H1 (cell line): ENCODE measurements at regions not wholly inside any gene's neighbourhood (a gene's known extent, or its start where the extent isn't known, plus 50 kb on each side); places are given as distances from the start of the nearest gene placed in this dataset.

Source experiments
- CTCF ChIA-PET: fragments of 300-600 bp; sonication (Branson Sonifier 250); formaldehyde crosslinking; loops from one replicate; lab custom pipeline; 2021; ENCODE audit not compliant: partially characterized antibody; lab: Charles Lee
- POLR2A ChIA-PET: fragments of 300-600 bp; sonication (Branson Sonifier 250); formaldehyde crosslinking; loops from one replicate; lab custom pipeline; 2021; ENCODE audit warnings: inconsistent platforms; ENCODE audit not compliant: partially characterized antibody; lab: Charles Lee
- DNase-seq, 2 experiments: peaks; one replicate each; pipeline versions ENCODE4 v3.0.0 to v3.0.0-alpha.2; 2010 to 2022; ENCODE audit warnings: low spot score in 2 of 2, low read depth in 1 of 2, mixed read lengths in 1 of 2
- FAIRE-seq: peaks from 2 replicates; lab custom pipeline; 2011; peaks lifted over from hg19 to GRCh38; lab: Jason Lieb, UNC
- H2AFZ ChIP-seq: 2 replicates; pipeline ENCODE4 v1.8.1; 2012; ENCODE audit warnings: low read length, inconsistent platforms
- H2AK5ac ChIP-seq: 2 replicates; pipeline ENCODE4 v1.6.1; 2013; ENCODE audit warnings: low read depth, low read length
- H2BK120ac ChIP-seq: replicated peaks from 2 replicates; pipeline ENCODE3; 2013; ENCODE audit warnings: low read depth, low read length, inconsistent platforms
- H2BK12ac ChIP-seq: 2 replicates; pipeline ENCODE4 v1.6.1; 2013; ENCODE audit warnings: low read depth, low read length
- H2BK15ac ChIP-seq: 2 replicates; pipeline ENCODE4 v1.6.1; 2013; ENCODE audit warnings: low read length
- H2BK20ac ChIP-seq: 2 replicates; pipeline ENCODE4 v1.6.1; 2013; ENCODE audit warnings: low read length
- H2BK5ac ChIP-seq: 2 replicates; pipeline ENCODE4 v1.6.1; 2013; ENCODE audit warnings: low read depth, low read length
- H3K14ac ChIP-seq: 2 replicates; pipeline ENCODE4 v1.6.1; 2013; ENCODE audit warnings: inconsistent platforms; ENCODE audit not compliant: insufficient read length
- H3K18ac ChIP-seq: 2 replicates; pipeline ENCODE4 v1.6.1; 2013; ENCODE audit warnings: low read length; ENCODE audit errors: extremely low read depth
- H3K23ac ChIP-seq: 2 replicates; pipeline ENCODE4 v1.6.1; 2013; ENCODE audit warnings: inconsistent platforms; ENCODE audit not compliant: insufficient read length
- H3K23me2 ChIP-seq: 2 replicates; pipeline ENCODE4 v1.6.1; 2013; ENCODE audit warnings: low read depth, low read length
- H3K27ac ChIP-seq: 2 replicates; pipeline ENCODE4 v1.6.1; 2011; ENCODE audit warnings: low read depth, low read length, inconsistent platforms
- H3K27me3 ChIP-seq, 4 experiments: replicated peaks in 1 of 4; 1 replicate in 1 of 4; 2 replicates in 3 of 4; pipeline versions ENCODE4 v1.6.1 to v1.8.1; 2011 to 2013; ENCODE audit warnings: low read length in 3 of 4, mild to moderate bottlenecking in 3 of 4, inconsistent platforms in 2 of 4, mixed read lengths in 2 of 4, moderate library complexity in 1 of 4; ENCODE audit not compliant: control insufficient read depth in 3 of 4, insufficient read depth in 3 of 4; ENCODE audit errors: extremely low read depth in 1 of 4
- H3K36me3 ChIP-seq, 4 experiments: 2 replicates each; pipeline versions ENCODE4 v1.6.1 to v1.8.1; 2011 to 2013; ENCODE audit warnings: mild to moderate bottlenecking in 4 of 4, low read length in 3 of 4, moderate library complexity in 2 of 4, control low read depth in 1 of 4, inconsistent platforms in 1 of 4; ENCODE audit not compliant: insufficient read depth in 4 of 4, control insufficient read depth in 2 of 4
- H3K4ac ChIP-seq: replicated peaks from 2 replicates; pipeline ENCODE3; 2013; ENCODE audit warnings: low read length, low read depth, mixed read lengths, inconsistent platforms; ENCODE audit not compliant: insufficient read length
- H3K4me1 ChIP-seq, 4 experiments: replicated peaks in 1 of 4; 1 replicate in 1 of 4; 2 replicates in 3 of 4; pipeline versions ENCODE4 v1.6.1 to v1.8.1; 2011 to 2013; ENCODE audit warnings: low read length in 3 of 4, inconsistent platforms in 2 of 4, mixed read lengths in 1 of 4; ENCODE audit not compliant: insufficient read depth in 4 of 4, control insufficient read depth in 3 of 4
- H3K4me2 ChIP-seq, 2 experiments: 2 replicates each; pipeline versions ENCODE4 v1.6.1 to v1.8.1; 2011 to 2013; ENCODE audit warnings: low read depth in 2 of 2, low read length in 2 of 2, control low read depth in 1 of 2, inconsistent platforms in 1 of 2, mild to moderate bottlenecking in 1 of 2; ENCODE audit not compliant: insufficient read depth in 1 of 2
- H3K4me3 ChIP-seq, 4 experiments: fragments of 200-600, 300-600 bp in 1 of 4; sonication (generic), shearing (Covaris generic), sonication (Bioruptor Twin) in 1 of 4; 2 replicates each; pipeline versions ENCODE4 v1.5.1 to v1.8.1; 2011 to 2016; ENCODE audit warnings: low read length in 4 of 4, low read depth in 3 of 4, control low read depth in 2 of 4, inconsistent platforms in 2 of 4, mild to moderate bottlenecking in 2 of 4, mixed read lengths in 1 of 4, moderate library complexity in 1 of 4; ENCODE audit not compliant: insufficient read depth in 2 of 4; ENCODE audit errors: extremely low read depth in 1 of 4
- H3K56ac ChIP-seq: replicated peaks from 2 replicates; pipeline ENCODE3; 2013; ENCODE audit warnings: low read depth, mild to moderate bottlenecking, mixed read lengths, low read length, inconsistent platforms; ENCODE audit not compliant: insufficient read length
- H3K79me1 ChIP-seq: 2 replicates; pipeline ENCODE4 v1.6.1; 2013; ENCODE audit warnings: low read depth, low read length, control low read depth
- H3K79me2 ChIP-seq, 2 experiments: 2 replicates each; pipeline versions ENCODE4 v1.6.1 to v1.8.1; 2012 to 2013; ENCODE audit warnings: low read length in 2 of 2, mild to moderate bottlenecking in 2 of 2, inconsistent platforms in 1 of 2; ENCODE audit not compliant: insufficient read depth in 2 of 2, control insufficient read depth in 1 of 2
- H3K9ac ChIP-seq, 4 experiments: replicated peaks in 1 of 4; 1 replicate in 1 of 4; 2 replicates in 3 of 4; pipeline versions ENCODE4 v1.6.1 to v1.8.1; 2011 to 2013; ENCODE audit warnings: low read depth in 3 of 4, low read length in 3 of 4, control low read depth in 2 of 4, mild to moderate bottlenecking in 2 of 4, moderate library complexity in 2 of 4, inconsistent platforms in 1 of 4; ENCODE audit errors: extremely low read depth in 1 of 4
- H3K9me3 ChIP-seq, 2 experiments: 2 replicates each; pipeline versions ENCODE4 v1.6.1 to v1.8.1; 2012 to 2013; ENCODE audit warnings: mild to moderate bottlenecking in 2 of 2, moderate library complexity in 2 of 2, control low read depth in 1 of 2, inconsistent platforms in 1 of 2, low read depth in 1 of 2, low read length in 1 of 2, mixed read lengths in 1 of 2; ENCODE audit not compliant: insufficient read depth in 2 of 2
- H4K20me1 ChIP-seq, 2 experiments: replicated peaks in 1 of 2; 2 replicates each; pipeline versions ENCODE3 to v1.8.1; 2011 to 2013; ENCODE audit warnings: inconsistent platforms in 2 of 2, low read length in 2 of 2, mild to moderate bottlenecking in 1 of 2; ENCODE audit not compliant: insufficient read depth in 2 of 2, control insufficient read depth in 1 of 2
- H4K5ac ChIP-seq: 2 replicates; pipeline ENCODE4 v1.6.1; 2013; ENCODE audit warnings: low read length, low read depth, mixed read lengths, inconsistent platforms; ENCODE audit not compliant: insufficient read length
- H4K8ac ChIP-seq: 2 replicates; pipeline ENCODE4 v1.8.0; 2013; ENCODE audit warnings: mild to moderate bottlenecking, moderate library complexity, low read length, inconsistent platforms; ENCODE audit not compliant: insufficient read depth; ENCODE audit errors: extremely low read depth
- H4K91ac ChIP-seq: replicated peaks from 2 replicates; pipeline ENCODE3; 2013; ENCODE audit warnings: low read length, mixed read lengths, inconsistent platforms; ENCODE audit not compliant: insufficient read length
- BACH1 ChIP-seq: IDR thresholded peaks from 2 replicates; pipeline ENCODE4 v1.6.1; 2012; ENCODE audit warnings: low read length, improper control_type of control experiment
- RAD21 ChIP-seq, 2 experiments: IDR thresholded peaks in 1 of 2; conservative IDR thresholded peaks in 1 of 2; 2 replicates each; pipeline ENCODE4 v1.6.1; 2011; ENCODE audit warnings: low read depth in 2 of 2, low read length in 2 of 2, improper control_type of control experiment in 1 of 2, inconsistent platforms in 1 of 2, mild to moderate bottlenecking in 1 of 2, moderate library complexity in 1 of 2
- RXRA ChIP-seq: IDR thresholded peaks from 2 replicates; pipeline ENCODE4 v1.6.1; 2011; ENCODE audit warnings: low read depth, mild to moderate bottlenecking, low read length, moderate library complexity; ENCODE audit not compliant: insufficient read depth
- WGBS, 2 experiments: shearing (Covaris generic) in 1 of 2; methylation state at CpG; one replicate each; pipeline versions ENCODE4 v1.1.6 to v1.1.7; 2013 to 2015; ENCODE audit warnings: low lambda C conversion rate in 2 of 2, mixed read lengths in 2 of 2, inconsistent platforms in 1 of 2, low coverage in 1 of 2, missing lambda C conversion rate in 1 of 2; ENCODE audit not compliant: insufficient replicate concordance in 2 of 2, insufficient coverage in 1 of 2, insufficient read length in 1 of 2; ENCODE audit errors: extremely low coverage in 1 of 2, missing lambda C conversion rate in 1 of 2; 5-methylcytosine and 5-hydroxymethylcytosine counted together
- TF ChIP-seq, protein P1 (sequence below), 3 experiments: IDR thresholded peaks; 1 replicate in 2 of 3; 2 replicates in 1 of 3; pipeline versions ENCODE4 v1.5.1 to v1.6.1; 2011; ENCODE audit warnings: low read length in 3 of 3, mild to moderate bottlenecking in 3 of 3, inconsistent platforms in 2 of 3, low read depth in 1 of 3, moderate library complexity in 1 of 3; ENCODE audit not compliant: insufficient read depth in 1 of 3; ENCODE audit errors: control extremely low read depth in 1 of 3

DNA sequence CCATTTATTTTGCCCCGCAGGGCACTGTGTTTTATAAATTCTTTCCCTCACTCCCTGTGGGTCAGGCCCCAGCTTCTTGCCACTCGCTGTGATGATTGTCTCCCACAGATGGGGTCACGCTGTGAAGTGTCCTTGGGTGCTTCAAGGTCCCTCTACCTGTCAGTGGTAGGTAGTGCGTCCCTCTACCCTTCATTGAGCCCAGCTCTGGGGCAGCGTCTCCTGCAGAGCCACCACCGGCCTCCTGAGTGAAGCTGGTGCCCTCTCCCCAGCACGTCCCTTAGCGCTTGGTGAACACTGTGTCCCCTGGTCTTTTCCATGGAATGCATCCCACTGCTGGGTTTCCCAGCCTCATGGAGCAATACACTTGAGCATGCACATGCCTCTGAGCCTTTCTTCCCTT is 108.2 kb downstream of the NRN1 start:
- POLR2A ChIA-PET = no interaction called here
- no peak overlapping the region for H3K4me3 ChIP-seq
- 84% methylated on average over 6 of the region's 8 CpGs; no CpG with 5 or more reads in 1 of the 2 experiments for WGBS, 2 experiments
- no peak overlapping the region for H3K56ac ChIP-seq
- no peaks in the 10 kb centered on the region for H3K36me3 ChIP-seq
- no peak overlapping the region for H4K91ac ChIP-seq
- no peak overlapping the region for H2BK120ac ChIP-seq
- H3K27me3 ChIP-seq = no peaks in the 10 kb centered on the region
- H4K20me1 ChIP-seq = no peaks in the 10 kb centered on the region
- H3K4me2 ChIP-seq = no peak overlapping the region
- no peak overlapping the region for H2BK15ac ChIP-seq
- no peaks in the 10 kb centered on the region for H3K4me1 ChIP-seq
- H2AK5ac ChIP-seq = no peak overlapping the region
- DNase-seq (no peak), FAIRE-seq (no peak)
- no peak overlapping the region for H4K8ac ChIP-seq
- H3K79me1 ChIP-seq = no peaks in the 10 kb centered on the region
- H3K4ac ChIP-seq = no peak overlapping the region
- CTCF ChIA-PET = interaction anchor here (0.6 to 2.1 kb wide), 6 partner anchors 8 to 485 kb away, joined by 3 to 7 read pairs (median 4); no protein-coding TSS in a partner anchor
- no peak overlapping the region for H3K23ac ChIP-seq
- H3K14ac ChIP-seq = no peak overlapping the region
- H3K9ac ChIP-seq = no peak overlapping the region
- TF ChIP-seq RXRA (no peak), BACH1 (no peak), RAD21 (IDR thresholded peaks at IDR 0.05 in 1 of 2, conservative IDR thresholded peaks at IDR 0.05 in 1 of 2; ENCODE audit: low read depth in 2 of 2, low read length in 2 of 2) (peak; percentile 25 to 36; a peak in 3 of 4 replicates)
- TF ChIP-seq, protein P1, sequence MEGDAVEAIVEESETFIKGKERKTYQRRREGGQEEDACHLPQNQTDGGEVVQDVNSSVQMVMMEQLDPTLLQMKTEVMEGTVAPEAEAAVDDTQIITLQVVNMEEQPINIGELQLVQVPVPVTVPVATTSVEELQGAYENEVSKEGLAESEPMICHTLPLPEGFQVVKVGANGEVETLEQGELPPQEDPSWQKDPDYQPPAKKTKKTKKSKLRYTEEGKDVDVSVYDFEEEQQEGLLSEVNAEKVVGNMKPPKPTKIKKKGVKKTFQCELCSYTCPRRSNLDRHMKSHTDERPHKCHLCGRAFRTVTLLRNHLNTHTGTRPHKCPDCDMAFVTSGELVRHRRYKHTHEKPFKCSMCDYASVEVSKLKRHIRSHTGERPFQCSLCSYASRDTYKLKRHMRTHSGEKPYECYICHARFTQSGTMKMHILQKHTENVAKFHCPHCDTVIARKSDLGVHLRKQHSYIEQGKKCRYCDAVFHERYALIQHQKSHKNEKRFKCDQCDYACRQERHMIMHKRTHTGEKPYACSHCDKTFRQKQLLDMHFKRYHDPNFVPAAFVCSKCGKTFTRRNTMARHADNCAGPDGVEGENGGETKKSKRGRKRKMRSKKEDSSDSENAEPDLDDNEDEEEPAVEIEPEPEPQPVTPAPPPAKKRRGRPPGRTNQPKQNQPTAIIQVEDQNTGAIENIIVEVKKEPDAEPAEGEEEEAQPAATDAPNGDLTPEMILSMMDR (IDR thresholded peaks at IDR 0.05; ENCODE audit: control extremely low read depth in 1 of 3, insufficient read depth in 1 of 3, low read depth in 1 of 3, low read length in 3 of 3) = peak; percentile 39 to 52 (median 41)
- no peak overlapping the region for H2BK12ac ChIP-seq
- H3K9me3 ChIP-seq = no peaks in the 10 kb centered on the region
- H2BK20ac ChIP-seq = no peak overlapping the region
- no peaks in the 10 kb centered on the region for H3K23me2 ChIP-seq
- no peak overlapping the region for H4K5ac ChIP-seq
- no peak overlapping the region for H2BK5ac ChIP-seq
- no peak overlapping the region for H3K27ac ChIP-seq
- H3K79me2 ChIP-seq = no peaks in the 10 kb centered on the region; a peak in 1 of 4 replicates
- H2AFZ ChIP-seq = no peak overlapping the region
- H3K18ac ChIP-seq = no peak overlapping the region
